Muscle layer of colon (tissue), 2 donors: ENCODE measurements at regions not wholly inside any gene's neighbourhood (a gene's known extent, or its start where the extent isn't known, plus 50 kb on each side); places are given as distances from the start of the nearest gene placed in this dataset.
"Not testable (repeated sequence)": the region's sequence is repeated elsewhere in the genome, so short reads cannot be mapped to it uniquely, and the experiment has no call there.

Experiments used
- H3K27ac ChIP-seq: one replicate; pipeline ENCODE4 v1.7.0; 2013; ENCODE audit warnings: low read depth, mild to moderate bottlenecking, low read length, moderate library complexity
- H3K27me3 ChIP-seq, 2 donors: one replicate each; pipeline ENCODE4 v1.7.0; 2013; ENCODE audit warnings: low read length in 2 of 2, mild to moderate bottlenecking in 2 of 2; ENCODE audit not compliant: insufficient read depth in 2 of 2, control insufficient read depth in 1 of 2
- H3K36me3 ChIP-seq: one replicate; pipeline ENCODE4 v1.7.0; 2013; ENCODE audit warnings: mild to moderate bottlenecking, low read length; ENCODE audit not compliant: insufficient read depth
- H3K4me1 ChIP-seq: one replicate; pipeline ENCODE4 v1.7.0; 2013; ENCODE audit warnings: mild to moderate bottlenecking, low read length; ENCODE audit not compliant: insufficient read depth
- H3K4me3 ChIP-seq, 2 donors: one replicate each; pipeline ENCODE4 v1.7.0; 2013; ENCODE audit warnings: low read length in 2 of 2, low read depth in 1 of 2, mild to moderate bottlenecking in 1 of 2, moderate library complexity in 1 of 2
- H3K9ac ChIP-seq: one replicate; pipeline ENCODE4 v1.7.0; 2013; ENCODE audit warnings: low read length
- H3K9me3 ChIP-seq: one replicate; pipeline ENCODE4 v1.7.0; 2013; ENCODE audit warnings: mild to moderate bottlenecking, low read length
- donor health status: abdominal sarcoma.
- donor health status: Adenocarcinoma of cecum.

DNA sequence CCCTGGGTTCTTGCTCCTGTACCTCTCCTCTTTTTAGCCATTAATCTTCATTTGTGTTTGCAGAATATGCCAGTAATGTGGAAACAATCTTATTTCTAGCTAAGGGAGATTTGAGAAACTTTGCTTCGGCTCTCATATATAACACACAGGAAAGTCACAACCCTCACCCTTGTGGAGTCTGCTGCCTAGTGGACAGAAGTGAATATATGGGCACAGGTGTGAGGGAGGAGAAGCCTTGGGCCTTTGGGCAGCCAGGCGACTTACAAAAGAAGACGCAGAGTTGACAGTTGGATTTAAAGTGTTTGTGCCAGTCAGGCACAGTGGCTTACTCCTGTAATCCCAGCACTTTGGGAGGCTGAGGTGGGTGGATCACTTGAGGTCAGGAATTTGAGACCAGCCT is 181.8 kb upstream of the TBL1XR1 start:
- Histone ChIP-seq H3K9me3 (no peaks in the 10 kb centered on the region), H3K36me3 (no peaks in the 10 kb centered on the region), H3K4me3 (no peak overlapping the region), H3K9ac (no peak overlapping the region), H3K27ac (no peak overlapping the region), H3K27me3 (no peaks in the 10 kb centered on the region), H3K4me1 (no peaks in the 10 kb centered on the region)

DNA sequence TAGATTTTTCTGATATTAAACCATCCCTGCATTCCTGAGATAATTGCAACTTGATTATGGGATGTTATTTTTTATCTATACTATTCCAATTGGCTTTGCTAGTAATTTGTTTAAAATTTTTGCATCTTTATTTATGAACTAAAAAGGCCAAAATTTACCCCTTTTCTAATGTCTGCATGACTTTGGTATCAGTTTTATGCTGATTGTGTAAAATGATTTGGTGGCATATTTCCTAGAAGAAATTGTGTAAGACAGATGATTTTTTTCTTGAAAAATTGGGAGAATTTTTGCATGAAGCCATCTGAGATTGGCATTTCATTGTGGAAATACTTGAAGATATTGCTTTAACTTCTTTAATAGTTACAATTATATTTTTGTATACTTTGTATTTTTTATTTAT is 183.8 kb upstream of the TBL1XR1 start:
- Histone ChIP-seq H3K27me3 (no peaks in the 10 kb centered on the region), H3K36me3 (no peaks in the 10 kb centered on the region), H3K4me3 (no peak overlapping the region), H3K27ac (no peak overlapping the region), H3K4me1 (no peaks in the 10 kb centered on the region), H3K9ac (no peak overlapping the region), H3K9me3 (no peaks in the 10 kb centered on the region)

DNA sequence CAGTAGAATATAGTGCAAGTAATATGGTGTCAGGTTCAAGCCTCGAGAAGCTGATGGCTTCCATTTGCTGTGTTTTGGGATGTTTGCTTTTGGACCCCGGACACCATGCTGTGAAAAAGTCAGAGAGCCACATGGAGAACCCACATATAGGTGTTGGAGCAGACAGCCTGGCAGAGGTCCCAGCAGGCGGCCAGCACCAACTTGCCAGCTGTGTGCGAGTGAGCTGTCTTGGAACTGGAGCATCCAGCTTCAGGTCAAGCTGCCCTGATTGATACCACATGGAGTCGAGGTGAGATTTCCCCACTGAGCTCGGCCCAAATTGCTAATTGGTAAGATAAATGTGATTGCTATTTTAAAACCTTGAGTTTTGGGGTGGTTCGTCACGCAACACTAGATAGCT is 185.7 kb upstream of the TBL1XR1 start:
- Histone ChIP-seq H3K4me1 (no peaks in the 10 kb centered on the region), H3K27ac (no peak overlapping the region), H3K4me3 (no peak overlapping the region), H3K36me3 (no peaks in the 10 kb centered on the region), H3K9me3 (no peaks in the 10 kb centered on the region), H3K27me3 (no peaks in the 10 kb centered on the region), H3K9ac (no peak overlapping the region)

DNA sequence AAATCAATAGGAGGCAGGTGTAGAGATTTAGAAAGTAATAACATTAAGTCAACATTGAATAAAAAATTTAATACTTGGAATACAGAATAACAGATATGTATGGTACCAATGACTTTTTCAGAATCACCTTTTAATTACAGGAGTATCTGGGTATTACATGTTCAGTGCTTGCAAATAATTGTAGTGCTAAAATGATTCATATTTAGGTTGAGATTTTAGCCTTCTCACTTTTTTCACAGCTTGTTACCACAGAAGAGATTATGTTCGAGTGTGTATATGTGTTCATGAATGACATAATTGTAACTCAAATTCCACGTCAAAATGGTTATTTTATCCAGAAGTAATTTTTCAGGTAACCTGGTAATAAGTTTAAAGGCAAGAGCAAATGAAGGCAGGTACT is 187.9 kb upstream of the TBL1XR1 start:
- Histone ChIP-seq H3K27ac (no peak overlapping the region), H3K4me1 (no peaks in the 10 kb centered on the region), H3K9ac (no peak overlapping the region), H3K36me3 (no peaks in the 10 kb centered on the region), H3K9me3 (no peaks in the 10 kb centered on the region), H3K27me3 (no peaks in the 10 kb centered on the region), H3K4me3 (no peak overlapping the region)

DNA sequence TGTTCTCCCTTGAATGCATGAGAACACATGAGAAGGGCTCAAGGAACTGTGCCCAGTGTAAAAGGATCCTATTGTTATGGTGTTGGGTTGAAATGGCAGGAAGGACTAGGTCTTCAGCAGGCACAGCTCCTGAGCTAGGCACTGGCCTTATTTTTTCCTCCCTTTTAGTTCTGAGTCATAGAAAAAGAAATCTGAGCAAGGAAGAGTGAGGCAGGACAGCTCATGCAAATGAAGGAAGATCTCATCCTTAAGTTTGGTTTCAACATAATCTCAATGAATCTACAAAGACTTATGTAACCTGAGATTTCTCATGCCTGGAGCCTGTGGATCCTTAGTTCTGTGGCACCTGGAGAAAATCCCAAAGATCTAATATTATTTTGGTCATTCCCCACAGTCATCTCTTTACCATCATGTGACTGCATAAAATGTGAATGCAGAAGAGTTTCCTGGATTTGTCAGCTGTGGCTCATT is 188.6 kb upstream of the TBL1XR1 start:
- H3K9ac ChIP-seq = no peak overlapping the region
- H3K4me1 ChIP-seq = no peaks in the 10 kb centered on the region
- no peaks in the 10 kb centered on the region for H3K36me3 ChIP-seq
- no peak overlapping the region for H3K4me3 ChIP-seq
- no peaks in the 10 kb centered on the region for H3K27me3 ChIP-seq
- no peaks in the 10 kb centered on the region for H3K9me3 ChIP-seq
- H3K27ac ChIP-seq = no peak overlapping the region

DNA sequence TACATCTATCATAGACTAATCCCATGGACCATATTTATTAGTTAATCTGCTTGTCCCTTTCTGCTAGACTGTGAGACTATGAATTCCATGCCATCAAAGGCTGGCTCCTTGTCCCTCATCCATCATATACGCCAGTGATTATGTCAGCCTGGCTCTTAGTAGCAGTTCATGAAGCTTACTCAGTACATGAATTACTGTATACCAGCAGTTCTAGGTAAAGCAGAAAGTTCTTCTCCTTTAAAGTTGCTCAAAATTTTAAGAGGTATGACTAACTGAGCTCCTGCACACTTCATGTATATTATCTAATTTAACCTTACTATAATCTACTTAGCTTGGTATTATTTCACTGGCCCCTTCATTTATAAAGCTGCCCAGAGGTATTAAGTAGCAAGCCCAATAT is 190.9 kb upstream of the TBL1XR1 start:
- H3K4me3 ChIP-seq = no peak overlapping the region
- no peaks in the 10 kb centered on the region for H3K36me3 ChIP-seq
- no peak overlapping the region for H3K27ac ChIP-seq
- H3K27me3 ChIP-seq = no peaks in the 10 kb centered on the region
- H3K9me3 ChIP-seq = no peaks in the 10 kb centered on the region
- no peak overlapping the region for H3K9ac ChIP-seq
- H3K4me1 ChIP-seq = no peaks in the 10 kb centered on the region

DNA sequence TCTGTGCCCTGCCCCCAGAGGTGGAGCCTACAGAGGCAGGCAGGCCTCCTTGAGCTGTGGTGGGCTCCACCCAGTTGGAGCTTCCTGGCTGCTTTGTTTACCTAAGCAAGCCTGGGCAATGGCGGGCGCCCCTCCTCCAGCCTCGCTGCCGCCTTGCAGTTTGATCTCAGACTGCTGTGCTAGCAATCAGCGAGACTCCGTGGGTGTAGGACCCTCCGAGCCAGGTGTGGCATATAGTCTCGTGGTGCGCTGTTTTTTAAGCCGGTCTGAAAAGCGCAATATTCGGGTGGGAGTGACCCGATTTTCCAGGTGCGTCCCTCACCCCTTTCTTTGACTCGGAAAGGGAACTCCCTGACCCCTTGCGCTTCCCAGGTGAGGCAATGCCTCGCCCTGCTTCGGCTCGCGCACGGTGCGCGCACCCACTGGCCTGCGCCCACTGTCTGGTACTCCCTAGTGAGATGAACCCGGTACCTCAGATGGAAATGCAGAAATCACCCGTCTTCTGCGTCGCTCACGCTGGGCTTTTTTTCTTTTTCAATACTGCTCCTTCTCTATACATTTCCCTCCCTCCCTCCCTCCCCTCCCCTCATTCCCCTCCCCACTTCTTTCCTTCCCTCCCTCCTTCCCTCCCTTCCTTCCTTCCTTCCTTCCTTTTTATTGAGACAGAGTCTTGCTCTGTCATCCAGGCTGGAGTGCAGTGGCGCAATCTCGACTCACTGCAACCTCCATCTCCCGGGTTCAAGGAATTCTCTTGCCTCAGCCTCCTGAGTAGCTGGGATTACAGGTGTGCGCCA is 197.1 kb upstream of the TBL1XR1 start:
- H3K4me1 ChIP-seq, H3K9ac ChIP-seq, H3K27ac ChIP-seq, H3K9me3 ChIP-seq, H3K27me3 ChIP-seq, H3K36me3 ChIP-seq, H3K4me3 ChIP-seq: not testable (repeated sequence)

DNA sequence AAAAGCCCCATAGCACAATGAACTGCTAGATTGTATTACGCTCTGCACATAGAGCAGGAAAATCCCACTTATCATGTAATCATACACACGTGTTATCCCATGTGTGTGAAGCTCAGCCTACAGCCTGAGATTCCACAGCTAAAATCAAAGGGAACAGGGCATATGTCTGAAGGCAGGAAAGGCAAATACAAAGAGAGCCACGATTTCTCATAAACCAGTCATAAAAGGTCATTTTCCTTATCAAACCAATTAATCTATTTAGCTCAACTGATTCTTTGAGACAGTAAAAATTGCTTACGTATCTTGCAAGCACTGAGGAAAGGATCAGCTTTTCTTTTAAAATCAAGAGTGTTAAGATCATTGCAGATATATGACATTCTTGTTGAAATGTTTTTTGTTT is 199.5 kb upstream of the TBL1XR1 start:
- Histone ChIP-seq H3K4me3 (no peak overlapping the region), H3K27ac (no peak overlapping the region), H3K27me3 (no peaks in the 10 kb centered on the region), H3K4me1 (no peaks in the 10 kb centered on the region), H3K9ac (no peak overlapping the region), H3K36me3 (no peaks in the 10 kb centered on the region), H3K9me3 (no peaks in the 10 kb centered on the region)

DNA sequence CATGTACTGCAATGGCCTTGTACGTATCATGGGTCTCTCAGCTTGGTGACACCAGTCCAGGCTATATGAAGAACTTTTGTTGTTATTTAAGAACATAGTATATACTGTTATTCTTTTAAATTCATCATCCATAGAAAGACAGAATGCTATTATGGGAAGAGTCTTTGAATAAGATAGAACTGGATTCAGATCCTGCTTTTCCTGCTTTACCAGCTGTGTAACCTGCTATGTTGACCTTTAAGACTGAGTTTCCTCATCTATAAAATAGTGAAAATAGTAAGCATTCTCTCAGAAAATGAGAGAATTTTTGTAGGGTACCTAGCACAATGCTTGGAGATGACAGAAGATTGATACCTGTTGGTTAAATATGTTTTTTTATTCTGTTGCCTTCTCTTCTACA is 204.1 kb upstream of the TBL1XR1 start:
- H3K36me3 ChIP-seq = no peaks in the 10 kb centered on the region
- no peak overlapping the region for H3K9ac ChIP-seq
- no peaks in the 10 kb centered on the region for H3K27me3 ChIP-seq
- no peaks in the 10 kb centered on the region for H3K4me1 ChIP-seq
- no peaks in the 10 kb centered on the region for H3K9me3 ChIP-seq
- no peak overlapping the region for H3K4me3 ChIP-seq
- no peak overlapping the region for H3K27ac ChIP-seq

DNA sequence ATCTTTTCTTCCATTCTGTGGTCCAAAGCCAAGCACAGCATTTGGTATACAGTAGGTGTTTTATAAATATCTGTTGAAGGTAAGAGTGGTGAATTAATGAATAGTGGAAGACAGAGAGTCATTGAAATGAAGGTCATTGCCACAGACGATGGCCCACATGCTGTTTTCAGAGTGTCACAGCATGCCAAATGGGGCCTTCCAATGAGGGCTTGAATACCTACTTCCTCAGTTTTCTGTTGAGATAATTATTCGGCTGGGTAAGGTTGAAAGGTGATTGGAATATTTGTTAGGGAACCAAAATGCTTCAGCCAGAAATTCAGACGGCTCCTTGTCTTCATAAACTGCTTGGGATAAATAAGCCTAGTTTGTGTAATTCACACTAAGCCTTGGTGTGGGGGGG is 205.3 kb upstream of the TBL1XR1 start:
- H3K27me3 ChIP-seq = no peaks in the 10 kb centered on the region
- no peak overlapping the region for H3K4me3 ChIP-seq
- H3K4me1 ChIP-seq = no peaks in the 10 kb centered on the region
- no peaks in the 10 kb centered on the region for H3K9me3 ChIP-seq
- no peak overlapping the region for H3K9ac ChIP-seq
- H3K27ac ChIP-seq = no peak overlapping the region
- H3K36me3 ChIP-seq = no peaks in the 10 kb centered on the region

DNA sequence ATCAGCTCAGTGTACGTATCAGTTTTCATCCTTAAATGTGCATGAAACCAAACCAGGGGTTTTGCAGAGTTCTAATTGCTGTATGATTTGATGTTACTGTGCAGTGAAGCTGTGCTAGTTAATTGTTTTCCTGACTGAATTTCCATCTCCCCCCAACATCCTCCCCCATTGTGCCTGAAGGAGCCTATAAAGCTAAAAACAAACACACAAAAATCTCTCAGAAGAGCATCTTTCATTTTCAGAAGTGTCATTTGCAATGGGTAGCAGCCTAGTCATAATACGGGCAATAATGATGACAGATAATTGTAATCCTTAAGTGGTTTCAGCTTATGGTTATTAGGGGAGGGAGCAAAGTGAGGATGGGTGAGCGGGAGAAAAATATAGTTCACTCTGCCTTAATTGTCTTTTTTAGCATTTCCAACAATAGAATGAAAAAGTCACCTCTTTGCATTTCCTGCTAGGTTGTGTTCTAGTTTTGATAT is 207.9 kb upstream of the TBL1XR1 start:
- no peaks in the 10 kb centered on the region for H3K4me1 ChIP-seq
- no peaks in the 10 kb centered on the region for H3K9me3 ChIP-seq
- no peaks in the 10 kb centered on the region for H3K27me3 ChIP-seq
- no peak overlapping the region for H3K9ac ChIP-seq
- no peak overlapping the region for H3K4me3 ChIP-seq
- no peak overlapping the region for H3K27ac ChIP-seq
- H3K36me3 ChIP-seq = no peaks in the 10 kb centered on the region

DNA sequence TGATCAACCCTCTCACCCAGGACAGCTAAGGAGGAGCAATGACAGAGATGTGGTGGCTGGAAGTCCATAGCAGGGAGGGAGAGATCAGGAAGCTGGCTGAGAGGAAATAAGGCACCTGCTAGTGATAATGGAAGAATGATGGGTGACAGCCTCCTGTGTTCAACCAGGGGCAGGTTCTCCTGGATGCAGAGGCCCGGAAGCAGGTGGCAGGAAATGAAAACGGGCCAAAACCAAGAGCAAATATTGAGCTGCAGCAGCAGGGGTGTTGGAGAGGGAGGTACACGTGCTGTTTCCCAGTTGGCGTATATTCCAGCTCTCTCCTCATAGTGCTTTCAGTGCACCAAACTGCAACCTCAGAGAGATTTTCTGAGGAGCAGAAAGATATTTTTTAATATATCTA is 213.4 kb upstream of the TBL1XR1 start:
- H3K27me3 ChIP-seq = no peaks in the 10 kb centered on the region
- no peaks in the 10 kb centered on the region for H3K4me1 ChIP-seq
- no peaks in the 10 kb centered on the region for H3K9me3 ChIP-seq
- H3K9ac ChIP-seq = no peak overlapping the region
- H3K36me3 ChIP-seq = no peaks in the 10 kb centered on the region
- no peak overlapping the region for H3K27ac ChIP-seq
- H3K4me3 ChIP-seq = no peak overlapping the region
